B cell (primary cell): ENCODE measurements at regions not wholly inside any gene's neighbourhood (a gene's known extent, or its start where the extent isn't known, plus 50 kb on each side); places are given as distances from the start of the nearest gene placed in this dataset.

ENCODE experiments used
- EZH2 ChIP-seq: IDR thresholded peaks from 2 replicates; pipeline ENCODE4 v1.6.1; 2012; ENCODE audit warnings: borderline replicate concordance, low read depth, mild to moderate bottlenecking, moderate library complexity, low read length; ENCODE audit not compliant: insufficient read depth, poor library complexity, severe bottlenecking
- TF ChIP-seq, protein P1 (sequence below): fragments of 200-600 bp; IDR thresholded peaks from one replicate; pipeline ENCODE4 v1.8.0; 2022; ENCODE audit warnings: antibody characterized with exemption, mild to moderate bottlenecking

DNA sequence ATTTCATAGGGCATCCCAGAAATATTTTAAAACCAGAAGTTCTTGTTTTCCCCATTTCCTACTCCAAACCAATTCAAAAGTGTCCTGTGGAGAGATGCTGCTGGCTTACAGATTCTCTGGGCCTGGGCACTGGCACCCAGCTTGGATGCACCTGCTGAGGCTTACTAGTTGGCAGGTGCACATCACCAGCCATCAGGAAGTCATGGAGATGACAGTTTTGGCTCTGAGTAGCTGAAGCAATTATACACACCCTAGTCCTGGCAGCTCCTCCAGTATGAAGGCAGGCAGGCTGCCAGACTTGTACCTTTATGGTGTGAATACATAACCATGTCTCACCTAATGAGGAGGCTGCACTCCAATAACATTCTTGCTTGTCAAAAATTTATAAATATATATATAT, 276.6 kb upstream of the GHITM start:
- TF ChIP-seq, protein P1, sequence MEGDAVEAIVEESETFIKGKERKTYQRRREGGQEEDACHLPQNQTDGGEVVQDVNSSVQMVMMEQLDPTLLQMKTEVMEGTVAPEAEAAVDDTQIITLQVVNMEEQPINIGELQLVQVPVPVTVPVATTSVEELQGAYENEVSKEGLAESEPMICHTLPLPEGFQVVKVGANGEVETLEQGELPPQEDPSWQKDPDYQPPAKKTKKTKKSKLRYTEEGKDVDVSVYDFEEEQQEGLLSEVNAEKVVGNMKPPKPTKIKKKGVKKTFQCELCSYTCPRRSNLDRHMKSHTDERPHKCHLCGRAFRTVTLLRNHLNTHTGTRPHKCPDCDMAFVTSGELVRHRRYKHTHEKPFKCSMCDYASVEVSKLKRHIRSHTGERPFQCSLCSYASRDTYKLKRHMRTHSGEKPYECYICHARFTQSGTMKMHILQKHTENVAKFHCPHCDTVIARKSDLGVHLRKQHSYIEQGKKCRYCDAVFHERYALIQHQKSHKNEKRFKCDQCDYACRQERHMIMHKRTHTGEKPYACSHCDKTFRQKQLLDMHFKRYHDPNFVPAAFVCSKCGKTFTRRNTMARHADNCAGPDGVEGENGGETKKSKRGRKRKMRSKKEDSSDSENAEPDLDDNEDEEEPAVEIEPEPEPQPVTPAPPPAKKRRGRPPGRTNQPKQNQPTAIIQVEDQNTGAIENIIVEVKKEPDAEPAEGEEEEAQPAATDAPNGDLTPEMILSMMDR: no peak
- no peak for TF ChIP-seq EZH2
